Right lobe of liver (tissue), 4 donors: ENCODE measurements at regions not wholly inside any gene's neighbourhood (a gene's known extent, or its start where the extent isn't known, plus 50 kb on each side); places are given as distances from the start of the nearest gene placed in this dataset.

Experiments
- POLR2A ChIP-seq: fragments of 450-650 bp; IDR thresholded peaks from one replicate; pipeline ENCODE4 v1.6.1; 2017; ENCODE audit warnings: antibody characterized with exemption, mild to moderate bottlenecking
- TF ChIP-seq, protein P1 (sequence below), 4 donors: fragments of 200-600 bp in 3 of 4; fragments of 450-650 bp in 1 of 4; IDR thresholded peaks; one replicate each; pipeline versions ENCODE4 v1.5.1 to v1.8.0; 2016 to 2022; ENCODE audit warnings: antibody characterized with exemption in 4 of 4, mild to moderate bottlenecking in 2 of 4
- donor health status: DM: no; HTN: no; CAD: no.
- donor health status: DM: no; HTN: no; CAD: no.
- donor health status: DM: no; HTN: yes; CAD: no.

DNA sequence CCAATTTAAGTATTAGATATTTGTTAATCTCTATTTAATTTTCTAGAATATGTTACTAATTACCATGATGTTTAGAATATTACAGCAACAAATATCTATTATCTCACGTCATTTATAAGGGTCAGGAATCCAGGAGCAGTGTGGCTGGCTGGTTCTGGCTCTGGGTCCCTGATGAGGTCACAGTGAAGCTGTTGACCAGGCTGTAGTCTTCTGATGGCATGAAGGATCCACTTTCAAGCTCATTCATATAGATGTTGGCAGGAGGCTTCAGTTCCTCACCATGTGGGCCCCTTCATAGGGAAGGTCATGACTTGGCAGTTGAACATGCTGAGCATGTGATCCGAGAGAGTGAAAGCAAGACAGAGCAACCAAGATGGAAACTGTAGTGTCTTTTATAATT is 375.6 kb downstream of the ATP23 start:
- TF ChIP-seq, protein P1, sequence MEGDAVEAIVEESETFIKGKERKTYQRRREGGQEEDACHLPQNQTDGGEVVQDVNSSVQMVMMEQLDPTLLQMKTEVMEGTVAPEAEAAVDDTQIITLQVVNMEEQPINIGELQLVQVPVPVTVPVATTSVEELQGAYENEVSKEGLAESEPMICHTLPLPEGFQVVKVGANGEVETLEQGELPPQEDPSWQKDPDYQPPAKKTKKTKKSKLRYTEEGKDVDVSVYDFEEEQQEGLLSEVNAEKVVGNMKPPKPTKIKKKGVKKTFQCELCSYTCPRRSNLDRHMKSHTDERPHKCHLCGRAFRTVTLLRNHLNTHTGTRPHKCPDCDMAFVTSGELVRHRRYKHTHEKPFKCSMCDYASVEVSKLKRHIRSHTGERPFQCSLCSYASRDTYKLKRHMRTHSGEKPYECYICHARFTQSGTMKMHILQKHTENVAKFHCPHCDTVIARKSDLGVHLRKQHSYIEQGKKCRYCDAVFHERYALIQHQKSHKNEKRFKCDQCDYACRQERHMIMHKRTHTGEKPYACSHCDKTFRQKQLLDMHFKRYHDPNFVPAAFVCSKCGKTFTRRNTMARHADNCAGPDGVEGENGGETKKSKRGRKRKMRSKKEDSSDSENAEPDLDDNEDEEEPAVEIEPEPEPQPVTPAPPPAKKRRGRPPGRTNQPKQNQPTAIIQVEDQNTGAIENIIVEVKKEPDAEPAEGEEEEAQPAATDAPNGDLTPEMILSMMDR (IDR thresholded peaks at IDR 0.05) = no peak
- TF ChIP-seq POLR2A = no peak
